ENCODE measurements at regions not wholly inside any gene's neighbourhood (a gene's known extent, or its start where the extent isn't known, plus 50 kb on each side); places are given as distances from the start of the nearest gene placed in this dataset.

- TF ChIP-seq CTCF (conservative IDR thresholded peaks at IDR 0.05; ENCODE audit: low read depth, low read length): no peak
- no peak for TF ChIP-seq EZH2 (IDR thresholded peaks at IDR 0.05; ENCODE audit: borderline replicate concordance, low read depth, low read length, poor library complexity, severe bottlenecking)
These were observed 275.9 kb downstream of the FAM43A start for GRCh38 chr3:194961571-194961970.
